GM18858 (cell line): ENCODE measurements at regions not wholly inside any gene's neighbourhood (a gene's known extent, or its start where the extent isn't known, plus 50 kb on each side); places are given as distances from the start of the nearest gene placed in this dataset.

Source experiments
- ATAC-seq: cut with Tn5 transposase; IDR thresholded peaks from one replicate; pipeline ENCODE4 v1.9.1; 2021; ENCODE audit not compliant: unreplicated experiment

- no peak for ATAC-seq
These were observed 82.0 kb upstream of the DHX15 start for GRCh38 chr4:24666316-24666715.

- ATAC-seq: no peak
These were observed 82.6 kb upstream of the DHX15 start for GRCh38 chr4:24666816-24667477.

GRCh38 chr4:24668956-24669355 is 84.6 kb upstream of the DHX15 start:
- no peak for ATAC-seq

- no peak for ATAC-seq
These were observed 85.4 kb upstream of the DHX15 start for GRCh38 chr4:24669751-24670150.

- ATAC-seq: no peak
These were observed 87.5 kb upstream of the DHX15 start for GRCh38 chr4:24671849-24672248.

- no peak for ATAC-seq
These were observed 88.5 kb upstream of the DHX15 start for GRCh38 chr4:24672880-24673279.

GRCh38 chr4:24674279-24674678 is 89.9 kb upstream of the DHX15 start:
- ATAC-seq: no peak

GRCh38 chr4:24675721-24676389 is 91.5 kb upstream of the DHX15 start:
- no peak for ATAC-seq

GRCh38 chr4:24677909-24678308 is 93.6 kb upstream of the DHX15 start:
- no peak for ATAC-seq

- no peak for ATAC-seq
These were observed 96.5 kb upstream of the DHX15 start for GRCh38 chr4:24680746-24681448.

GRCh38 chr4:24683116-24683515 is 98.8 kb upstream of the DHX15 start:
- ATAC-seq: no peak

GRCh38 chr4:24686866-24687692 is 102.7 kb upstream of the DHX15 start:
- ATAC-seq: no peak

- ATAC-seq: no peak
These were observed 104.1 kb upstream of the DHX15 start for GRCh38 chr4:24688453-24688852.

- no peak for ATAC-seq
These were observed 104.9 kb upstream of the DHX15 start for GRCh38 chr4:24689212-24689611.

GRCh38 chr4:24690436-24690835 is 104.9 kb upstream of the SOD3 start:
- ATAC-seq: no peak

- no peak for ATAC-seq
These were observed 101.7 kb upstream of the SOD3 start for GRCh38 chr4:24693636-24694035.

GRCh38 chr4:24700118-24700517 is 95.3 kb upstream of the SOD3 start:
- ATAC-seq: no peak

- ATAC-seq: no peak
These were observed 93.7 kb upstream of the SOD3 start for GRCh38 chr4:24701683-24702082.

- ATAC-seq: no peak
These were observed 93.1 kb upstream of the SOD3 start for GRCh38 chr4:24702281-24702680.

GRCh38 chr4:24703298-24703697 is 92.1 kb upstream of the SOD3 start:
- ATAC-seq: no peak

- ATAC-seq: no peak
These were observed 91.2 kb upstream of the SOD3 start for GRCh38 chr4:24704149-24704548.
